Activated CD4-positive, alpha-beta T cell treated with anti-CD3 and anti-CD28 coated beads, Interleukin-2, amount 50 U/mL, for 16 hours (primary cell): ENCODE measurements at regions not wholly inside any gene's neighbourhood (a gene's known extent, or its start where the extent isn't known, plus 50 kb on each side); places are given as distances from the start of the nearest gene placed in this dataset.
"Not testable (repeated sequence)": the region's sequence is repeated elsewhere in the genome, so short reads cannot be mapped to it uniquely, and the experiment has no call there.

ENCODE experiments used
- DNase-seq: peaks from one replicate; pipeline ENCODE4 v3.0.0-alpha.2; 2020

DNA sequence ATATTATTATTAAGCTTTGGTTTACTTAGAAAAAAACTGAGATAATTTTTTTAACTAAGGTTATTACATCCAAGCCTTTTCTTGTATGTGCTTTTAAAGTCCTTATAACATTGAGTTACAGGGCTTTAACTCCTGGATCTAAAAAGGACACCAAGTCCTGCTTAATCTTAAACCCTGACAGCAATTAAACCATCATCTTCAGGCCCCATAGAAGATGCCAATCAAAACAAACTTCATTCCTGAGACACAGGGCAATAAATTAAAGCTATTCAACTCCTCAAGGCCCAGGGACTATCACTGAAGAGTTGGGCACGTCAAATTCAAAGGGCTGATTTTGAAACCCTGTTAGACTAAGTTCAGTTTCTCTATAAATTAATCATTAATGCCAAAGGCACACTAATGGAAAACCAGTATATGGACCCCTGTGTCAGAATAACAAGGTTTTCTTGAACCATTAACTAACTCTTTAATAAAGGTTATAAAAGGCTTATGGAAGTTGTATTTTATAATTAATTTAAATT, 1152.6 kb downstream of the NSUN3 start:
- no peak for DNase-seq

GRCh38 chr3:95217661-95218060, 1154.8 kb downstream of the NSUN3 start:
- no peak for DNase-seq

DNA sequence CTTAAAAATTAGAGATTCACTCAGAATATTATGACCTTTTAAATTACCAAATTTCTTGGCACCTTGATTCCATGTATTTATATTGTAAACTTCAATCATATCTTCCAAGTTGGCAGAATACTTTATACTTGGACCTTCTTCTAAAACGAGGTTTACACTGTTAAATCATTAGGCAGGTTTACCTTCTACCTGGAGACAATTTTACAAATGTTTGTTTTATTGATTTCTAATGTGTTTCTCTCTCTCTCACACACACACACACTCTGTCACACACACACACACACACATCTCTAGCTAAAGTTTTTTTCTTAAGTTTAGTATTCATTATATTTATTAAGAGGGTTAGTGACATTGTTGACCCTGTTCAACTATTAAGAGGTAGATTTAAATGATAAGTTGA, 1155.6 kb downstream of the NSUN3 start:
- no peak for DNase-seq

- no peak for DNase-seq
Observed at GRCh38 chr3:95226437-95226836, 1163.6 kb downstream of the NSUN3 start.

DNA sequence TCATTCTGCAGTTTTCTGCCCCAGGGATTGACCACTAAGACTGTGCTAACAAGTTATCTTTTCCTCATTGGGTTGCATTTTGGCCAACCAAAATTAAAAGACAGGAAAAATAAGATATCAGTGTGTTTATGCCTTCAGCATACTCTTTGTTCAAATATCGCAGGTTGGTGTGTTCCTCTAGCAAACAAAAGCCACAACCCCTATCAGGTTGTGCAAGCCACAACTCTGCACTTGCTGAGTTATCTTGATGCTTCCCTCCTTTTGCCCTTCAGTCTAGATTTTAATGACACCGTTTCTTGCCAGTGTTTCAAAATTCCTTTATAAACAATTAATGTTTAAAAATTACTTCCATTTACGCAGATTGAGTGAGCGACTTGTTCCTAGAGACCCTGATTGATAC, 1164.2 kb downstream of the NSUN3 start:
- no peak for DNase-seq

DNA sequence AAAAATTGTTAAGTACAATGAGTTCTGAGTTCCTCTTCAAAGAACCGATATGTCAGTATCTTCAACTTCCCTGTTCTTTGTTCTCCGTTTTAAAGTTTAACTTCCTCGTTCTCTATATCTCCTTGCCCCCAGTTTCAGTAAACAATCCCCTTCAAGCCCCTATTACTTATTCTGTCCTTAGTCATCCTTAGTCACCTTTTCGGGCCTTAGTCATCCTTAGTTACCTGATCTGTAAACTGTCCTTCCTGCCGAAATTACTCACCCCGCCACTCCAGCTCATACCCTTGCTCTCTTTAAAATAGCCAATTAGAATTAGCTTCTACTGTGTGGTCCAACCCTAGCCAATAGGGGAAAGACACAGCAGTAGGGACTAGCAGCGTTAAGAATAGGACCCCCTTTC, 1165.6 kb downstream of the NSUN3 start:
- DNase-seq, result no peak

DNA sequence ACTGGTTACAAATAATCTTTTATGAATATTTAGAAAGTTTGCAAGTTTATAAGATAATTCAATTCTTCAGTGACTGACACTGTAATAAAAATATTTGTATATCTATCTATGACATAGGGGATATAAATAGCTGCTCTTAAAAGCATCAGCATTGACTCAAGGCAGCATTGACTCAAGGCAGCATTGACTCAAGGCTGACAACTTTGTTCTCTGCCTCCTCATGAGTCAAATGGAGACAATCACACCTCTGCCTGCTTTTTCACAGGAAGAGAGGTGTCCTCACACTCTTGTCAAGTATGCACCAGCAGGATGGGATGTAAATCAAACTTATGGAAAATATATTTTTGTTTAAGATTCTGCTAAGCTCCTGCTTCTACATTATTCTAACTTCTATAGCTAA, 1173.1 kb downstream of the NSUN3 start:
- DNase-seq, result no peak

- DNase-seq, result no peak
Observed at GRCh38 chr3:95237783-95238182, 1174.9 kb downstream of the NSUN3 start.

GRCh38 chr3:95240395-95240794, 1177.5 kb downstream of the NSUN3 start:
- DNase-seq, result no peak

GRCh38 chr3:95241256-95241655, 1178.4 kb downstream of the NSUN3 start:
- not testable (repeated sequence) for DNase-seq

DNA sequence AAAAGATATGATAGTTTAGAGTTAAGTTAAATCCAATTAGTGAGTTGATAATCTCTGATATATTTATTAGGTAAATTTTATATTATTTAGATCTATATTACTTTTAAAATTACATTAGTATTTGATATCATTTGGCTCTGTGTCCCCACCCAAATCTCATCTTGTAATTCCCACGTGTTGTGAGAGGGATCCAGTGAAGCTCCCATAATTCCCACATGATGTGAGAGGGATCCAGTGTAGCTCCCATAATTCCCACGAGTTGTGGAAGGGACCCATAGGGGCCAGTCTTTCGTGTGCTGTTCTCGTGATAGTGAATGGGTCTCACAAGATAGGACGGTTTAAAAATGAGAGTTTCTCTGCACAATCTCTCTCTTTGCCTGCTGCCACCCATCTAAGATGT, 1183.6 kb downstream of the NSUN3 start:
- DNase-seq, result no peak

DNA sequence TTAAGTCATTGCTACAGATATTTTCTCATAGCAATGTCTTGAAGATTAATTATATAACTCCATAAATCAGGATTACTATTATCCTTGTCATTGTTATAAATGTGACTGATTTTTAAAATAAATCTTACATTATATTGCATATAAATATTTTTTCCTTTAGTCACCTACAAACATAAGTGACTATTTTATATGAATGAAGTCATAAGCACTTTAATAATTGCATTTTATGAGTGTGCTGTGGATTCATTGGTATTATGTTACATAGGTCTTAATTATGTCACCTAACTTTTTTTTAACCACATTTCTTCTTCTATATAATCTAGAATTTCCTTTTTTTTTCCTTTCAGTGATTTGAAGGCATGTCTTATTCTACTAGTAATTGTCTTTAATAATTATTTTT, 1191.2 kb downstream of the NSUN3 start:
- no peak for DNase-seq

DNA sequence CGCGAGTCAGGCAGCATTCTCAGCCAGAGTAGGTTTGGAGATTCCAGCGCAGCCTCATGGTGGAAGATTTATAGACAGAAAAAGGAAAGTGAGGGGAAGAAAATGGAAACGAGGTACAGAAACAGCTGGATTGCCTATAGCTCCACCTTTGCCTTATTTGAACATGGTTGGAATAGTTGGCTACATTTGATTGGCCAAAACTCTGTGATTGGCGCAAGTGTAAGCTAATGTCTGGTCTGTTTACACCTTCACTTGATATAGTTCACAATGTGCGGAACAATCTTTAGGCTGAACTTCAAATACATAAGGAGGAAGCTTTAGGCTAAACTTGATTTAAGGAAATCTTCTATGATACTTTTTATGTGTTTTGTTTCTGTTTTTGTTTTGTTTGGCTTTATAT, 1191.9 kb downstream of the NSUN3 start:
- no peak for DNase-seq

DNA sequence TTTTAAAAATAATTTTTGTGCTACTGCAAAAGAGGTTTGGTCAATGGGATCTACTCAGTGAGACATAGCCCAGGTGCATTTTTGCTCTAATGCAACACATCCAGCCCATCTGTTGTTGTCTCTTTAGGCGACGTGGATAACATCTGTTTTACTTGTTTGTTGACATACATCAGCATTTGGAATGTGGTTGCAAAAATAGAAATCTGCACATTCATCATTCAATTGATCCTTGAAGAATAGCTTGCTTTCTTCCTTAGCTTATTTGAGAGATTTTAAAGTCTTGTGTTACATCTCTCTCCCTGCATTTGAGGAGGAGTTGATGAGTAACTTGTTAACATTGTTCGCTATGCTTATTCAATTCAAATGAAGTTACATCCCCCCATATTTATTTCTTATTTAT, 1202.3 kb downstream of the NSUN3 start:
- no peak for DNase-seq

GRCh38 chr3:95271395-95271794, 1208.5 kb downstream of the NSUN3 start:
- DNase-seq, result no peak

DNA sequence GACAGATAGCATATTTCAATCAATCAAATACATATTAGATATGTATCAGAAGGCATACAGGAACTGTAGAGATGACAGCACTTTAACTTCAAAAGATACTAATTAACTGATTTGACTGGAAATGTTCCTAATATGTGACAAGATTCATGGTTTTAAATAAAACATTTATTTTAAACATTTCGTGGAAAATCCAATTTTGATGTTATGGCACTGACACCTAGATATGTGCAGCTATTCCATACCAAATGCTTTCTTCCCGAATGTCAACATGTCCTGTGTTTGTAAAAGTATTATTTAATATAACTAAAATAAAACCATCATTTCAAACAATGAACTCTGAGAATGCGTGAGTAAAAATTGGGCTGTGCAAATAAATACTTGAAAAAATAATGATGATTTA, 1209.3 kb downstream of the NSUN3 start:
- DNase-seq, result no peak

GRCh38 chr3:95272781-95273180, 1209.9 kb downstream of the NSUN3 start:
- DNase-seq, result no peak

DNA sequence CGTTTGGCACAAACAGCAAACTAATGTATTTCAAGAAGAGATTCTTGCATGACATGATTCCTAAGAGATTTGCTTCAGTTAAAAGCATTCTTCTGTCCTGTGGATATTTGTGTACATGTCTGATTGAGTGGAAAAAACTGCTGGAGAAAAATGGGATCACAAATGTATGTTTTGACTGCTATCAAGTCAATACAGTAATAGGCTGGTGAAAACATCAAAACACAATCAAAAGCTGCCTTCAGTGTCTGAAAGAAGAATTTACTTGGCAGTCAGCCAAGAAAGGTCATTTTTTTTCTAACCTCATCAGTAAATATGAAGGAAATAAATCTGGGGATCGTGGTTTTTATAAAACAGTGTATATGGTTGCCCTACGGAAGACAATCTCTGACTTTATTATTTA, 1214.8 kb downstream of the NSUN3 start:
- no peak for DNase-seq

DNA sequence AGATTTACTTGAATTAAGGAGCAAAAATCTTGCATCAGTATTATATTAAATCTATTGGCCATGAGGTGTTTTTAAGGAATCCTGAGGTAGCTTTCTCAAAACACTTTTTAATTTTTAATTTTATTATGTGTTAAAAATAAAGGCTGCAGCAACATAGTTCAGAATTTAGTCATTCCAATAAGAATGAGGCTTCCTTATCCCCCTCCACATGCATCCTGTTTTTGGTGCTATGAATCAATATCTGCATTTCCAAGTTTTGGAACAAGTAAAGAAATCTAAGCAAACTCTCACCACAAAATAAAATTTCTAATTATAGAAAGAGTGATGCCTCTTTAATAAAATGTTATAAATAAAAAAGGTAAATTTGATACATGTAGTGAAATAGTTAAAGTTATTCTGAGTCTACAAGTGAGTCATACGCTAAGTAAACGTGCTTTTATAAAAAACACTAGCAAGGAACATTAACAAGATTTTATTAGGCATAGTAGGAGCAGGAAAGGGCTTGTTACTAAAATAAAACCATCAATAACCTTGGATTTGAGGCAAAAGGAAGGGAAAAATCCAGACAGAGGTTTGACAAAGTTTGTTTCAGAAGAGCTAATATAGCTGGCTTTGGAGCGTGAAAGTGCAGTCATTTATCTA, 1218.0 kb downstream of the NSUN3 start:
- DNase-seq, result no peak

GRCh38 chr3:95289295-95289694, 1226.4 kb downstream of the NSUN3 start:
- DNase-seq, result no peak

GRCh38 chr3:95297581-95297980, 1234.7 kb downstream of the NSUN3 start:
- DNase-seq, result no peak

- no peak for DNase-seq
Observed at GRCh38 chr3:95302044-95302443, 1239.2 kb downstream of the NSUN3 start.

GRCh38 chr3:95310560-95310959, 1247.7 kb downstream of the NSUN3 start:
- DNase-seq, result no peak

DNA sequence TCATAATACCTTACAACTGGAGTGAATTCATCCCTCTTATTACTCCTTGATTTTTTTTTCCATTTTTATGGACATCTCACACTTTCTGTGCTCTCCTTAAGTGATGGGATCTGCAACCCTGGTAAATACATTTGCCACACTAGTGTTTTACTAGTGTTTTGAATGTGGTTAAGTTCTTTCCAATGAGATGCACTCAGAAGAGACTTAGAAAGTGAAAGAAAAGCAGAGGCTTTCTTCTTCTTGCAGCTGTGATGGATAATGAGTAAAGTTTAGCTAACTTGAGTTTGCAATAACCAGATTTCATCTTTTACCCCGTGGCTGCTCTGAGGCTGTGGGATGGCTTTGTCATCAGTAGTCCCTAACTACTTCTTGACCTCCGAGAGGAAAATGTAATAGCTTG, 1248.4 kb downstream of the NSUN3 start:
- no peak for DNase-seq

DNA sequence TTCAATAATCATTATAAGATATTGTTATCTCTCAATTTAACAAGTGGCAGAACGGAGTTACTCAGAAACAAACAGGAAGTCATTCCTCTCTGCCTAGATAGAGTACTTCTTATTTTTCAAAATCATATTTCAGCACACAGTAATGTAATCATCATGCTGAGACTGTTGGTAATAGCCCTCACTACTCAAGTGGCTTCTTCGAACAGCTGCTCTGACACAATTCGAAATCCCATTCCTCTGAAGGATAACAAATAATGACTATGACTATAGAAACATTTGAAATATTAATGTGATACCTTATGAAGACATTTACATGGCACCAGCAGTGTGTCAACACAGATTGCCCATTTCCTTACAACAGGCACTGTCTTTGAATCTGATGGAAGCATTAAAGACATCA, 1249.8 kb downstream of the NSUN3 start:
- DNase-seq, result no peak
